Psoas muscle (tissue), 7 donors: ENCODE measurements at regions not wholly inside any gene's neighbourhood (a gene's known extent, or its start where the extent isn't known, plus 50 kb on each side); places are given as distances from the start of the nearest gene placed in this dataset.
"Not testable (repeated sequence)": the region's sequence is repeated elsewhere in the genome, so short reads cannot be mapped to it uniquely, and the experiment has no call there.

ENCODE experiments used
- ATAC-seq, 4 donors: fragments of 200-7000 bp; cut with Tn5 transposase; one replicate each; pipeline ENCODE4 v1.9.1; 2020; ENCODE audit warnings: moderate library complexity in 3 of 4, mild to moderate bottlenecking in 2 of 4
- DNase-seq, 2 donors: peaks; one replicate each; pipeline ENCODE4 v3.0.0-alpha.2; 2020
- H3K27ac ChIP-seq: fragments of 200-600 bp; one replicate; pipeline ENCODE4 v1.8.0; 2022
- H3K27me3 ChIP-seq, 3 donors: fragments of 200-600 bp in 1 of 3; one replicate each; pipeline versions ENCODE4 v1.6.1 to v1.8.0; 2013 to 2022; ENCODE audit warnings: low read length in 2 of 3, mild to moderate bottlenecking in 2 of 3, moderate library complexity in 1 of 3; ENCODE audit not compliant: insufficient read depth in 3 of 3
- H3K36me3 ChIP-seq, 2 donors: fragments of 200-600 bp in 1 of 2; one replicate each; pipeline versions ENCODE4 v1.6.1 to v1.8.0; 2013 to 2022; ENCODE audit warnings: low read depth in 1 of 2, mild to moderate bottlenecking in 1 of 2, moderate library complexity in 1 of 2; ENCODE audit not compliant: insufficient read depth in 1 of 2
- H3K4me1 ChIP-seq: fragments of 200-600 bp; one replicate; pipeline ENCODE4 v1.8.0; 2022
- H3K4me3 ChIP-seq: fragments of 200-600 bp; one replicate; pipeline ENCODE4 v1.8.0; 2022; ENCODE audit warnings: mild to moderate bottlenecking
- H3K9me3 ChIP-seq: fragments of 200-600 bp; one replicate; pipeline ENCODE4 v1.8.0; 2022
- WGBS, 3 donors: extraction: QIAGEN DNeasy Blood & Tissue Kit; methylation state at CpG; one replicate each; pipeline versions ENCODE4 v1.1.6 to v1.1.7; 2013; 5-methylcytosine and 5-hydroxymethylcytosine counted together
- intact Hi-C, 2 donors: fragments of 100-400 bp; cut with DNase I; formaldehyde crosslinking; loops; one replicate each; pipeline versions ENCODE4 v1.11.0 to v1.14.2; 2022
- TF ChIP-seq, protein P1 (sequence below): fragments of 200-600 bp; IDR thresholded peaks from one replicate; pipeline ENCODE4 v1.8.0; 2022; ENCODE audit warnings: antibody characterized with exemption
- donor health status: healthy with polysubstance abuse.
- donor health status: DM: no; HTN: no; CAD: no; lungs with moderate emphysema.
- donor health status: Bipolar disorder and iron deficiency.
- donor health status: healthy.
- donor health status: DM: yes; HTN: yes; CAD: no.
- donor health status: DM: no; HTN: no; CAD: no.
- donor health status: DM: yes; HTN: yes; CAD: no.

DNA sequence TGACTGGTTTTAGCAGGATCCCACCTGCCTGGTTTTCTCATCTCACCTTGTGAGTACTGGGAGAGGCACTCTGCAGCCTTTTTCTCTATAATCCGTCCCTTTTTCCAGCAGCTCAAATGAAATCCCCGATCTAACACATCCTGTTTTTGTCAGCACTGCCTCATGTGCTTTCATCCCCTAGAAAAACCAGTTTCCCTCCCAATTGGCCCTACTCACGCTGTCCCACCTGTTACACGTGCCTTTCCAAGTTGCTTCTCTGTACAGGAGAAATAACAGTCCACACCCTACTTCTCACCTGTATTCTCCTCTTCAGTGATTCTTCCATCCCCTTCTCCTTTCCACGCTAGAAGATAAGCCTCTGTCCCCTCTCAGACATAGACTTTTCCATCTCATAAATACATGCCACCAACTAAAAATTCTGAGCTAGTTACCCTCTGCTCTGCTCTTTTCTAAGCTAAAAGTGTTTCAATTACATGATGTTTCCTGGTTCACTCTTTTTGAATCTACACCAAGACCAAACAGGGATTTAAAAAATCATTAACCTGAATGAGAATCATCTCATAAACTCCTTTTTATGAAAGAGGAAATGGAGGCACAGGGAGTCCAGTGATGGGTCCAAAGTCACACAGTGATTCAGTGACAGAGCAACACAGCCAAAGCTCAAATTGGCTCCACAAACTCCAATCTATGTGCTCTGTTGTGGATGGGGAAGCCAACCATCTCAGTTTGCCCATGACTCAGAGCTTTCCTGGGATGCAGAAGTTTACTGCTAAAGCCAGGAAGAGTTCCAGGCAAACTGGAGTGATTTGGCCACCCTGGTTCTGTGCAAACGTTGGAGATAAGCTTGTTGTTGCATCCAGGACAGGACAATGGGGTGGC is 240.0 kb upstream of the TMEM132C start:
- Histone ChIP-seq H3K36me3 (no peaks in the 10 kb centered on the region), H3K27ac (no peak overlapping the region), H3K27me3 (no peaks in the 10 kb centered on the region), H3K4me3 (no peak overlapping the region), H3K9me3 (no peaks in the 10 kb centered on the region), H3K4me1 (no peaks in the 10 kb centered on the region)
- no peak for ATAC-seq
- DNase-seq: no peak
- intact Hi-C loops: no loop called here
- TF ChIP-seq, protein P1, sequence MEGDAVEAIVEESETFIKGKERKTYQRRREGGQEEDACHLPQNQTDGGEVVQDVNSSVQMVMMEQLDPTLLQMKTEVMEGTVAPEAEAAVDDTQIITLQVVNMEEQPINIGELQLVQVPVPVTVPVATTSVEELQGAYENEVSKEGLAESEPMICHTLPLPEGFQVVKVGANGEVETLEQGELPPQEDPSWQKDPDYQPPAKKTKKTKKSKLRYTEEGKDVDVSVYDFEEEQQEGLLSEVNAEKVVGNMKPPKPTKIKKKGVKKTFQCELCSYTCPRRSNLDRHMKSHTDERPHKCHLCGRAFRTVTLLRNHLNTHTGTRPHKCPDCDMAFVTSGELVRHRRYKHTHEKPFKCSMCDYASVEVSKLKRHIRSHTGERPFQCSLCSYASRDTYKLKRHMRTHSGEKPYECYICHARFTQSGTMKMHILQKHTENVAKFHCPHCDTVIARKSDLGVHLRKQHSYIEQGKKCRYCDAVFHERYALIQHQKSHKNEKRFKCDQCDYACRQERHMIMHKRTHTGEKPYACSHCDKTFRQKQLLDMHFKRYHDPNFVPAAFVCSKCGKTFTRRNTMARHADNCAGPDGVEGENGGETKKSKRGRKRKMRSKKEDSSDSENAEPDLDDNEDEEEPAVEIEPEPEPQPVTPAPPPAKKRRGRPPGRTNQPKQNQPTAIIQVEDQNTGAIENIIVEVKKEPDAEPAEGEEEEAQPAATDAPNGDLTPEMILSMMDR: no peak
- WGBS, 3 donors: 45 to 50% (median 49%) methylated on average over 6 of the region's 6 CpGs

DNA sequence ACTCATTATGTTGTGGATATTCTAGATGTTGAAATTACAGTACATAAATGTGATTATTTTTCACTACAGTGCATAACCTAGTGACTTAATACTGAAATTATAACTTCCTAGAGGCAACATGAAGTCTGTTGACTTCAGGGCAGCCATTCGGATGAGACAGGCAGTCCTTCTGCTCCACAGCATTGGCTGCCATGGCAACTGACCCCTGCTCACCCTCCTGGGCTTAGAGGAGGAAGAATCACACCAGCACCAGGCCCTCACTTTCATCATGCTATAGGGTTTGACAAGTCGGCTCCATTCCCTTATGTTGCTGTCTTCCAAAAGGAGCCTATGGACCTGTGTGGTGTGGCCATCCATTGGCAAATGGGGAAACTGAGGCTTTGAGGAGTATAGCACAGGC is 233.5 kb upstream of the TMEM132C start:
- TF ChIP-seq, protein P1: no peak
- H3K36me3 ChIP-seq: no peaks in the 10 kb centered on the region
- no peaks in the 10 kb centered on the region for H3K27me3 ChIP-seq
- H3K27ac ChIP-seq: no peak overlapping the region
- H3K4me3 ChIP-seq: no peak overlapping the region
- H3K9me3 ChIP-seq: no peaks in the 10 kb centered on the region
- H3K4me1 ChIP-seq: no peaks in the 10 kb centered on the region
- ATAC-seq (no peak), DNase-seq (no peak)
- WGBS, 3 donors: 47 to 58% (median 55%) methylated on average over 2 of the region's 2 CpGs
- intact Hi-C loops: no loop called here

DNA sequence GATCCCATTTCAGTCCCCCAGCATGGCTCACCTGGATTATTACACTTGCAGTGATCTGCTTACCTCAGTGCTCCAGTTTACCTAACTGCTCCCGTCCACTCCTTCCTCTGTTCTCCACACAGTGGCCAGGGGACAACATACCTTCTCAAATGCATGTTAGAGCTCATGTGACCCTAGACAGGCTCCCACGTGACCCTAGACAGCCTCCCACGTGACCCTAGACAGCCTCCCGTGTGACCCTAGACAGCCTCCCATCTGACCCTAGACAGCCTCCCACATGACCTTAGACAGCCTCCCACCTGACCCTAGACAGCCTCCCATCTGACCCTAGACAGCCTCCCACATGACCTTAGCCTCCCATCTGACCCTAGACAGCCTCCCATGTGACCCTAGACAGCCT is 226.0 kb upstream of the TMEM132C start:
- intact Hi-C loops: no loop called here
- Histone ChIP-seq H3K36me3 (no peaks in the 10 kb centered on the region), H3K4me1 (no peaks in the 10 kb centered on the region), H3K27me3 (no peaks in the 10 kb centered on the region), H3K4me3 (no peak overlapping the region), H3K27ac (no peak overlapping the region), H3K9me3 (no peaks in the 10 kb centered on the region)
- DNase-seq: no peak
- TF ChIP-seq, protein P1: no peak
- ATAC-seq: no peak
- 93 to 98% (median 96%) methylated on average over 4 of the region's 4 CpGs for WGBS, 3 donors

DNA sequence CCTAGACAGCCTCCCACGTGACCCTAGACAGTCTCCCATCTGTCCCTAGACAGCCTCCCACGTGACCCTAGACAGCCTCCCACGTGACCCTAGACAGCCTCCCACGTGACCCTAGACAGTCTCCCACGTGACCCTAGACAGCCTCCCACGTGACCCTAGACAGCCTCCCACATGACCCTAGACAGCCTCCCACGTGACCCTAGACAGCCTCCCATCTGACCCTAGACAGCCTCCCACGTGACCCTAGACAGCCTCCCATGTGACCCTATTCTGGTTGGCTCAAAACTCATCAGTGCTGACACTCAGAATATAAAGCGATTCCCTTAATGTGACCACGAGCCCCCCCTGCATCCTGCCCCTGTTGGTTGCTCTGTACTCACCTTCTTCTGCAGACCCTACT is 224.7 kb upstream of the TMEM132C start:
- DNase-seq, H3K4me1 ChIP-seq, intact Hi-C loops, H3K27ac ChIP-seq, H3K9me3 ChIP-seq, H3K4me3 ChIP-seq, ATAC-seq, H3K27me3 ChIP-seq, H3K36me3 ChIP-seq: not testable (repeated sequence)
- 87 to 93% (median 87%) methylated on average over 9 to 10 of the region's 10 CpGs for WGBS, 3 donors

DNA sequence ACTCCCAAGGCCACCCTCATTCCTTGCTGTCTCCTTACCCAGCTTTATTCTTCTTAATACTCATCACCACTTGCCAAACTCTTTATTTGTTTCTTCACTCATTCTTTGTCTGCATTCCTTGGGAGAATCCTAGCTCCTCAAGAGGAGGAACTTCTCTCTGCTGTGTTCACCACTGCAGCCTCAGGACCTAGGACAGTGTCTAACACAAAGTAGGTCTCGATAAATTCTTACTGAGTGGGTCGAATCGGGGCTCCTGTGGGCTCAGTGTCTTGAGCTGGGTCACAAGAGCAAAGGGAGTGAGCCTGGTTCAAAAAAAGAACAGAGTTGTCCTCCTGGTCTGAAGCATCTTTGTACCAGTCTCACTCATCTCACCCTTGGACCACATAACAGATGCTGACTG is 224.1 kb upstream of the TMEM132C start:
- Histone ChIP-seq H3K9me3 (no peaks in the 10 kb centered on the region), H3K27ac (no peak overlapping the region), H3K4me3 (no peak overlapping the region), H3K36me3 (no peaks in the 10 kb centered on the region), H3K4me1 (no peaks in the 10 kb centered on the region), H3K27me3 (no peaks in the 10 kb centered on the region)
- intact Hi-C loops: no loop called here
- TF ChIP-seq, protein P1: no peak
- ATAC-seq (no peak), DNase-seq (no peak)
- WGBS, 3 donors: 78 to 90% (median 81%) methylated on average over 3 of the region's 3 CpGs
